GF-D8 (cell line): ENCODE measurements at regions not wholly inside any gene's neighbourhood (a gene's known extent, or its start where the extent isn't known, plus 50 kb on each side); places are given as distances from the start of the nearest gene placed in this dataset.
"Not testable (repeated sequence)": the region's sequence is repeated elsewhere in the genome, so short reads cannot be mapped to it uniquely, and the experiment has no call there.

Source experiments
- DNase-seq: peaks from one replicate; lab custom pipeline; 2025; lab: John Stamatoyannopoulos, UW

GRCh38 chr9:28487561-28487960 is 914.3 kb upstream of the C9orf72 start:
- DNase-seq = no peak

- DNase-seq = no peak
These were observed 917.8 kb upstream of the C9orf72 start for GRCh38 chr9:28491121-28491520.

DNA sequence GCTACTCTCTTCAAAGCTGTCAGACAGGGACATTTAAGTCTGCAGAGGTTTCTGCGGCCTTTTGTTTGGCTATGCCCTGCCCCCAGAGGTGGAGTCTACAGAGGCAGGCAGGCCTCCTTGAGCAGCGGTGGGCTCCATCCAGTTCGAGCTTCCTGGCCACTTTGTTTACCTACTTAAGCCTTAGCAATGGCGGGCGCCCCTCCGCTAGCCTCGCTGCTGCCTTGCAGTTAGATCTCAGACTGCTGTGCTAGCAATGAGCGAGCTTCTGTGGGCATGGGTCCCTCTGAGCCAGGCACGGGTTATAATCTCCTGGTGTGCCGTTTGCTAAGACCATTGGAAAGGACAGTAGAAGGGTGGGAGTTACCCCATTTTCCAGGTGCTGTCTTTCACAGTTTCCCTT is 924.9 kb upstream of the C9orf72 start:
- not testable (repeated sequence) for DNase-seq

DNA sequence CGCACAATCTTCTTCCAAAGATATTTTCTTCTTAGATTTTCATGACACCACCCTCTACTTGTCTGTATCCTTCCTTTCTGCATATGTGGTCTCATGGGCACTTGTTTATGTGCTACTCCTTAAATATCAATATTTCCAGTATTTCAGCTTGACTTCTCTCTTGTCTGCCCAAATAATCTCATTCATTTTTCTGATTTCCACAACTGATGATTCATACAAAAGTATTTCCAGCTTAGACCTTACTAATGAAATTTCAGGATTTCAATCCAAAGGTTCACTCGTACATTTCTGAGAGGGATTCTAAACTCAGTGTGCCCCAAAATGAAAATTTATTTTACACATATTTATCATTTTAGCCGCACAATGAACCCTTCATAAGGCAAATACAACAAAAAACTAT is 928.9 kb upstream of the C9orf72 start:
- DNase-seq = no peak

DNA sequence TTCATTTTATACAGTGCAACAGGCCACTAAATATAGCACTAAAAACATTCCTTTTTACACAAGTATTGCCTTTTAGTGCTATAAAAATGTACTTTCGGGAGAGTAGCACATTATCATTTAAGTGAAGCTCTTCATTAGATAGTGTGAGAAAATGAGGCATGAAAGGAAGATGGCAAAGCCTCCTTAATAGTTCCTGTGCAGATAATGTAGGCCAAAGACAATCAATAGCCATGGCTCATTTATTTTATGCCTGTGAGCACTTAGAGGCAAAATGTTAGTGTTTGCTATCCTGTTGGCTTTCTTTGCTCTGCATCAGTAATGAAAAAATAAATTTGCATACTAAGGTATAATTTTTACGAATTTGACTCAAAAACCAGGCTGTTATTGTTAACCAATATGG is 929.5 kb upstream of the C9orf72 start:
- no peak for DNase-seq

GRCh38 chr9:28503573-28503972 is 930.3 kb upstream of the C9orf72 start:
- DNase-seq = no peak

DNA sequence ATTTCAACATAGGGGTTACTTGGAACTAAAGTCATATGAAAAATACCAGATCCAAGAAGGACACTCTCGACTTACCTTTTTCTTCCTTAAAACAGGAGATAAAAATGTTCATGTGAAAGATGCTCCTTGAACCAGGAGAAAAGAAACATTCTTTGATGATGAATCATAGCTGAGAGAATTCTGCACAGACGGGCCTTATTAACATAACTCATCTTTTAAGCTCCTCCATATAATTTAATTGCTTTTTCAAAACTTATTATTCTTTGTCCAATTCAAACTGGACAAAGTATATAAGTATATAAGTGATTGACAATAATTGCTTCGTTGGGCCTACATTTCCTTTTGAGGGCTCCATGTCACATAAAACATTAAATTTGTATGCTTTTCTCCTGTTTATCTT is 945.2 kb upstream of the C9orf72 start:
- no peak for DNase-seq

DNA sequence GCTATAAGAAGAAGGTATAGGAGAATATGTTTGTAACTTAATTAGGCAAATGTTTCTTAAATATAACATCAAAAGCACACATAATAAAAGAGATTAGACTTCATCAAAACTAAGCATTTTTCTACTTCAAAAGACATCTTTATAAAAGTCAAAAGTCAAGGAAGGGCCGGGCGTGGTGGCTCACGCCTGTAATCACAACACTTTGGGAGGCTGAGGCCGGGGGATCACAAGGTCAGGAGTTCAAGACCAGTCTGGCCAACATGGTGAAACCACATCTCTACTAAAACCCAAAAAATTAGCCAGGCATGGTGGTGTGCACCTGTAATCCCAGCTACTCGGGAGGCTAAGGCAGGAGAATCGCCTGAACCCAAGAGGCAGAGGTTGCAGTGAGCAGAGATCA is 951.0 kb upstream of the C9orf72 start:
- DNase-seq = not testable (repeated sequence)

- DNase-seq = no peak
These were observed 954.8 kb upstream of the C9orf72 start for GRCh38 chr9:28528049-28528448.

- no peak for DNase-seq
These were observed 964.9 kb upstream of the C9orf72 start for GRCh38 chr9:28538132-28538531.

GRCh38 chr9:28539434-28540070 is 966.3 kb upstream of the C9orf72 start:
- DNase-seq = no peak

DNA sequence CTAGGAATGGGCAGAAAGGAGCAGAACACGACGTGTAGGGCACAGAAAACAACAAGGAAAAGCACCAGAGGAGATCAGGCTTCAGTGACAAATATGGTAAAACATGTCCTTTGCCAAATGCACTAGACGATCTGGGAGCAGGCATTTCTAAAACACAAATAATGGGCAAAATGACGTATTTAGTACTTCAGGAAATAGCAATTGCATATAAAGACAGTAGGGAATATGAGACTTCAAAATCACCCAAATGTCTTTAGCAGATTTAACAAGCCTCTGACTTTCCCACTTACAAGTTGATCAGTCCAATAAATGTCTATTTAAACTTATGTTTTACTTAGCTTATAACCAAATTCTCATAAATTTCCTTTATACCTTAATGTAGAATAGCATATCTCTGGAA is 969.6 kb upstream of the C9orf72 start:
- no peak for DNase-seq

- no peak for DNase-seq
These were observed 974.2 kb upstream of the C9orf72 start for GRCh38 chr9:28547527-28547926.

DNA sequence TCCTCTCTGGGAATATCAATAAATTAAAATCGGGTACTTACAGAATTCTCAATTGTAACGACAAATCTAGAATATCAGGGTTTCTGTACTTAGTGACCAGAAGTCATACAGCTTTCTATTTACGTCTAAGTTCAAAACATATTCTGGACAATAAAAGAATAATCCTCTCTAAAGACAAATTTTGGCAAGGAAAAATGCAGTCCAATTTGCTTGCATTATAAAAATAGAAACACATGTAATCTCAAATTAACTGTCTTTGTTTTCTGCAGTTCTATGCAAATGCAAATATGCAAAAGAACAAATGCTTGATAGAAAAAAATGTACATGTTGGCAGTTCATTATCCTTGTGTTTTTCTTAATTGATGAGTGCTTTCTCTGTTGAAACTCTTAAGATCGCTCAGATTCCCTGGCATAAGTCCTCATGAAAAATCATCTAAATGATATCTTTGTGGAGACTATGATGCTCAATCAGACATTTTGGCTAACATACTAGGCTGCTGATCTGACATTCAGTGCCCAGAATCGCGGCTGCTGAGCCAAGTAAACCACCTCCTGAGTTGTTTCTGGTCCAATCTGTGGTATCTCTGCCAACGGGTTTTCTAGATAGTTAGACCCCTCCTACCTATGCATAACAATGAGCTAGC is 990.1 kb upstream of the C9orf72 start:
- DNase-seq = no peak

- no peak for DNase-seq
These were observed 1010.6 kb upstream of the C9orf72 start for GRCh38 chr9:28583832-28584231.

- no peak for DNase-seq
These were observed 1011.3 kb upstream of the C9orf72 start for GRCh38 chr9:28584542-28584941.

DNA sequence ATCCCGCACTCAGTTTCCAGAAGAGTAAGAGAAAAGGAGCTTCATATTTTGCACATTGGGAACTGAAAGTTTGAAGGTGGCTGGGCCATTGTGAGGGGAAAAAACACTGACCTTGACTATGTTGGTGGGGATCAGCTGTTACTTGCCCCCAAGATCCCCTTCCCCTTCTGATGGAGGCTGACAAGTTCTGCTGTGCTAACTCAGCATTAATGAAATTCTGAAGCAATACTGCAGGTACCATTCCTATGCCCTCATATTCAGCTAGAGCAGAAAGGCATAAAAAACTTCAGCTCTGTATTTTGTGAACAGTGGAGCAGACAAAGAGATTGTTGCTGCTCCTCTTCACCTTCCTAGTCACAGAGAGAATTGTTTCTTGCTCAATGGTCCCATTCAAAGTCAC is 1013.8 kb upstream of the C9orf72 start:
- no peak for DNase-seq

DNA sequence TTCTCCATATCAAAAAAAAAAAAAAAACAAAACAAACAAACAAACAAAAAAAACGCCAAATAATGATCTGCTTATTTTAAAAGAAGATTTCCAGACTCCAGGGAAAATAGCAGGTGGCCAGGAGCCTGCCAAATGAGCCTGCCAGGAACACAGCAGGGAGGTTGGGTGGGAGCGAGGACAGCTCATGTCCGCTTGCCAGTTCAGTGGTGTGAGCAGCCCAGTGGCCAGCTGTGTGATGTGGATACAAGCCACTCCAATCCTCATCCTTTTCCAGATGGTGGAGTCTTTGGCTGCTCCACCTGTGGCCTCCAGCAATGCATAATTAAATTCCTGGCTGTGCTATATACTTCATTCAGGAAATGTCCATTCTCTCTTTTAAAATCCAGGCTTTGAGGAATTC is 1025.1 kb upstream of the C9orf72 start:
- DNase-seq = no peak

DNA sequence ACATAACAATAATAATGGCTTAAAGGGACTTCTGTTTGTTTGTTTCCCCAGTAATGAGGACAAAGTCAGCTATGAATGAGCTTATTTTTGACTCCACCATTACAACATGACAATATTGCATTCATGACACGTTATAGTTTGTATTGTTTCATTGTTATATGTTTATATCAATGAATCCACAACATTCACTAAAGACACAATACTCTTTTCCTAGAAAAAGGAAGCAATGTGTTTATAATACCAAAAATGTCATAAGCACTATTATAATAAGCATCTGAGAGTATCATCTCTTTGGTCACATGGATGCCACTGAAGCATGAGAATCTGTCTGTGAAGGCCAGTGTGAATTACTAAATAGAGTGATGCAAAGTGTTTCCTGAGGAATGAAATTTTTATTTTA is 1026.9 kb upstream of the C9orf72 start:
- no peak for DNase-seq

- DNase-seq = no peak
These were observed 1034.6 kb upstream of the C9orf72 start for GRCh38 chr9:28607843-28608242.

GRCh38 chr9:28610339-28610738 is 1037.1 kb upstream of the C9orf72 start:
- no peak for DNase-seq

DNA sequence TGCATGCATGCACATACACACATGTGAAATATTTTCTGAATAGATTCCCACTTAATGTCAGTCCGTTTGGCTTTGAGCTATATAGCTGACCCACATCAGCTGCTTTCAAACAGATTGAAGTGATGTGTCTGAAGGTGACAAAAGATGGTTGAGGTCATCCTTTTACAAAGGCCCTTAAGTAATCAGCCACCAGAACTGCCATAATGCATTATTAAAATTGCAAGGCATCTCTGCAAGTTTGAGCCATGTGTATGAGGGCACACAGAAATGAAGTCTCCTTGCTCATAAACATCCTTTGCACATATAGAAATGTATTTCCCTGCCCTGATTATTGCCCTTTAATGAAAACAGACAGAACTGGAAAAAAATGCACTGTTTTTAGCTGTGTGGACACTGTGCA is 1043.0 kb upstream of the C9orf72 start:
- no peak for DNase-seq

DNA sequence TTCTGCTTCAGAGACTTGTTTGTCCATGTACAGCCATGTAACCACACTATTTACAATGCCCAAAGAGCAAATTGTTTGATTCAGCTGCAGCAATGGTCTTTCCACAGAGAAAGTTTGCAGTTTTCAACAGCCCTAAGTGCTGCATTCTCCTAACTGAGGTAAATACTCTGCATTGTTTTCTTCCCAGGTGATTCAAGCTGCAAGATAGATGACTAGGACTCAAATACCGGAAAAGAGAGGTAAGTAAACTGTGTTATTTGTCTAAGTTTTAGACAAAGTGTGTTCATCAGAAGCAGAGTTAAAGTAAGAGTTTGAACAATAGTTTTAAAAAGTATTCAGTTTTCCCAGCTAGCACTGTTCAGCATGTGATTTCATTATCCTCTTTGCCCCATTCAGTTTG is 1046.7 kb upstream of the C9orf72 start:
- no peak for DNase-seq

DNA sequence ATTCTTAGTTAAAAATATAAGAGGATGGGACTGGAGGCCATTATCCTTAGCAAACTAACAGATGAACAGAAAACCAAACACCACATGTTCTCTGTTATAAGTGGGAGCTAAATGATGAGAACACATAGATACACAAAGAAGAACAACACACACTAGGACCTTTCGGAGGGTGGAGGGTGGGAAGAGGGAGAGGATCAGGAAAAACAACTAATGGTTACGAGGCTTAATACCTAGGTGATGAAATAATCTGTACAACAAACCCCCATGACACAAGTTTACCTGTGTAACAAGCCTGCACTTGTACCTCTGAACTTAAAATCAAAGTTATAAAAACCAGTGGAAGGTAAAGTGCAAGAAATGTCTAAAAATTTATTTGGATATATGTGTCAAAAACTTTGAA is 1047.4 kb upstream of the C9orf72 start:
- no peak for DNase-seq
